ENCODE measurements at regions not wholly inside any gene's neighbourhood (a gene's known extent, or its start where the extent isn't known, plus 50 kb on each side); places are given as distances from the start of the nearest gene placed in this dataset.

GRCh38 chr10:36783400-36783799 lies 342.0 kb upstream of the ANKRD30A start:
- no peaks in the 10 kb centered on the region for H3K36me3 ChIP-seq (ENCODE audit: control insufficient read depth in 2 of 4, insufficient read depth in 4 of 4, low read length in 3 of 4)
- no peak overlapping the region for H3K9ac ChIP-seq (replicated peaks in 1 of 4; ENCODE audit: extremely low read depth in 1 of 4, low read depth in 3 of 4, low read length in 3 of 4)
- no peaks in the 10 kb centered on the region for H3K23me2 ChIP-seq (ENCODE audit: low read depth, low read length)
- H3K4me1 ChIP-seq (replicated peaks in 1 of 4; ENCODE audit: control insufficient read depth in 3 of 4, insufficient read depth in 4 of 4, low read length in 3 of 4): no peaks in the 10 kb centered on the region
- no peak overlapping the region for H3K4me2 ChIP-seq (ENCODE audit: insufficient read depth in 1 of 2, low read depth in 2 of 2, low read length in 2 of 2)
- no peak overlapping the region for H3K27ac ChIP-seq (ENCODE audit: low read depth, low read length)
- H2BK20ac ChIP-seq (ENCODE audit: low read length): no peak overlapping the region
- H3K4ac ChIP-seq (replicated peaks; ENCODE audit: insufficient read length, low read depth, low read length): no peak overlapping the region
- DNase-seq (ENCODE audit: low read depth in 1 of 2, low spot score in 2 of 2) (no peak), FAIRE-seq (no peak)
- H3K18ac ChIP-seq (ENCODE audit: extremely low read depth, low read length): no peak overlapping the region
- H4K8ac ChIP-seq (ENCODE audit: extremely low read depth, insufficient read depth, low read length): no peak overlapping the region
- H2AK5ac ChIP-seq (ENCODE audit: low read depth, low read length): no peak overlapping the region
- H4K5ac ChIP-seq (ENCODE audit: insufficient read length, low read depth, low read length): no peak overlapping the region
- no peak overlapping the region for H3K23ac ChIP-seq (ENCODE audit: insufficient read length)
- no peak overlapping the region for H2AFZ ChIP-seq (ENCODE audit: low read length)
- no peaks in the 10 kb centered on the region for H4K20me1 ChIP-seq (replicated peaks in 1 of 2; ENCODE audit: control insufficient read depth in 1 of 2, insufficient read depth in 2 of 2, low read length in 2 of 2)
- H3K9me3 ChIP-seq (ENCODE audit: insufficient read depth in 2 of 2, low read depth in 1 of 2, low read length in 1 of 2): no peaks in the 10 kb centered on the region
- no peak overlapping the region for H2BK120ac ChIP-seq (replicated peaks; ENCODE audit: low read depth, low read length)
- H3K14ac ChIP-seq (ENCODE audit: insufficient read length): no peak overlapping the region
- no peaks in the 10 kb centered on the region for H3K79me2 ChIP-seq (ENCODE audit: control insufficient read depth in 1 of 2, insufficient read depth in 2 of 2, low read length in 2 of 2)
- WGBS, 2 experiments (ENCODE audit: extremely low coverage in 1 of 2, insufficient coverage in 1 of 2, insufficient read length in 1 of 2, insufficient replicate concordance in 2 of 2, low coverage in 1 of 2, low lambda C conversion rate in 2 of 2, missing lambda C conversion rate in 1 of 2): 90% methylated on average over 5 of the region's 5 CpGs; no CpG with 5 or more reads in 1 of the 2 experiments
- no peaks in the 10 kb centered on the region for H3K27me3 ChIP-seq (replicated peaks in 1 of 4; ENCODE audit: control insufficient read depth in 3 of 4, extremely low read depth in 1 of 4, insufficient read depth in 3 of 4, low read length in 3 of 4)
- H2BK12ac ChIP-seq (ENCODE audit: low read depth, low read length): no peak overlapping the region
- H3K4me3 ChIP-seq (ENCODE audit: extremely low read depth in 1 of 4, insufficient read depth in 2 of 4, low read depth in 3 of 4, low read length in 4 of 4): no peak overlapping the region
- CTCF ChIA-PET (ENCODE audit: partially characterized antibody): no interaction called here
- H2BK5ac ChIP-seq (ENCODE audit: low read depth, low read length): no peak overlapping the region
- no peak overlapping the region for H4K91ac ChIP-seq (replicated peaks; ENCODE audit: insufficient read length, low read length)
- no peaks in the 10 kb centered on the region for H3K79me1 ChIP-seq (ENCODE audit: low read depth, low read length)
- no peak overlapping the region for H2BK15ac ChIP-seq (ENCODE audit: low read length)
- H3K56ac ChIP-seq (replicated peaks; ENCODE audit: insufficient read length, low read depth, low read length): no peak overlapping the region
- TF ChIP-seq FOSL1 (IDR thresholded peaks at IDR 0.05; ENCODE audit: insufficient read depth, low read depth, low read length): no peak
- TF ChIP-seq CHD1 (IDR thresholded peaks at IDR 0.05; ENCODE audit: low read depth, low read length): no peak
- TF ChIP-seq SP4 (IDR thresholded peaks at IDR 0.05; ENCODE audit: low read length): no peak
- TF ChIP-seq SP1 (IDR thresholded peaks at IDR 0.05; ENCODE audit: low read depth, low read length): no peak
- no peak for TF ChIP-seq JUND (IDR thresholded peaks at IDR 0.05; ENCODE audit: low read length)
- TF ChIP-seq RXRA (IDR thresholded peaks at IDR 0.05; ENCODE audit: insufficient read depth, low read depth, low read length): no peak
- no peak for TF ChIP-seq POLR2AphosphoS5 (IDR thresholded peaks at IDR 0.05; ENCODE audit: low read depth, low read length)
- TF ChIP-seq RBBP5 (IDR thresholded peaks at IDR 0.05; ENCODE audit: borderline replicate concordance, low read depth, low read length): no peak
- TF ChIP-seq POU5F1 (IDR thresholded peaks at IDR 0.05; ENCODE audit: low read depth, low read length): no peak
- TF ChIP-seq GABPA (IDR thresholded peaks at IDR 0.05; ENCODE audit: borderline replicate concordance, insufficient read depth, low read length): no peak
- TF ChIP-seq TAF7 (optimal IDR thresholded peaks at IDR 0.05; ENCODE audit: borderline replicate concordance, low read depth, low read length): no peak
- TF ChIP-seq E2F6 (IDR thresholded peaks at IDR 0.05): no peak
- no peak for TF ChIP-seq MAX (IDR thresholded peaks at IDR 0.05)
- no peak for TF ChIP-seq JUN (IDR thresholded peaks at IDR 0.05; ENCODE audit: low read depth, low read length)
- POLR2A ChIA-PET (ENCODE audit: partially characterized antibody): no interaction called here
